ENCODE measurements at regions not wholly inside any gene's neighbourhood (a gene's known extent, or its start where the extent isn't known, plus 50 kb on each side); places are given as distances from the start of the nearest gene placed in this dataset.

GRCh38 chr2:208556983-208557484 lies 150.4 kb downstream of the PTH2R start:
- H3K27ac ChIP-seq (ENCODE audit: low read depth in 1 of 2, low read length in 2 of 2) = no peak overlapping the region
- no peak for TF ChIP-seq GABPA (IDR thresholded peaks at IDR 0.05 in 1 of 2, conservative IDR thresholded peaks at IDR 0.05 in 1 of 2)
- TF ChIP-seq EGR1 (IDR thresholded peaks at IDR 0.05; ENCODE audit: low read depth in 2 of 2) = no peak
- no peak for TF ChIP-seq FOXA2 (IDR thresholded peaks at IDR 0.05)
- TF ChIP-seq REST (IDR thresholded peaks at IDR 0.05) = no peak
- no peak for TF ChIP-seq SP1 (IDR thresholded peaks at IDR 0.05)
- TF ChIP-seq MAX (IDR thresholded peaks at IDR 0.05) = no peak
- no peak for TF ChIP-seq RAD21 (IDR thresholded peaks at IDR 0.05)
- no peak for TF ChIP-seq JUND (IDR thresholded peaks at IDR 0.05)
- TF ChIP-seq HNF4A (conservative IDR thresholded peaks at IDR 0.05) = no peak
- TF ChIP-seq TAF1 (conservative IDR thresholded peaks at IDR 0.05) = no peak
- no peak for TF ChIP-seq CTCF (IDR thresholded peaks at IDR 0.05; ENCODE audit: low read depth, low read length, missing input control)
- TF ChIP-seq ZBTB33 (IDR thresholded peaks at IDR 0.05) = no peak
- TF ChIP-seq FOXA1 (IDR thresholded peaks at IDR 0.05) = no peak
- no peak overlapping the region for H3K4me3 ChIP-seq (ENCODE audit: low read depth in 1 of 3, low read length in 3 of 3)
- DNase-seq (ENCODE audit: low spot score) = no peak
- 77% methylated on average over 3 of the region's 3 CpGs for WGBS
- no peak overlapping the region for H3K9ac ChIP-seq (ENCODE audit: low read depth in 1 of 2, low read length in 2 of 2)
- H3K27me3 ChIP-seq (ENCODE audit: control insufficient read depth in 4 of 4, insufficient read depth in 4 of 4, low read length in 3 of 4) = no peaks in the 10 kb centered on the region
- H3K36me3 ChIP-seq (ENCODE audit: control insufficient read depth in 4 of 4, insufficient read depth in 3 of 4, low read depth in 1 of 4, low read length in 3 of 4) = no peaks in the 10 kb centered on the region
- peaks cover 0 to 6% (median under 1%) of the 10 kb centered on the region in 4 donors for H3K9me3 ChIP-seq (ENCODE audit: control insufficient read depth in 4 of 4, low read length in 3 of 4)
- no peaks in the 10 kb centered on the region for H3K4me1 ChIP-seq (ENCODE audit: control insufficient read depth in 4 of 4, insufficient read depth in 4 of 4, low read length in 3 of 4)

GRCh38 chr2:208565690-208566416 lies 159.3 kb downstream of the PTH2R start:
- no peaks in the 10 kb centered on the region for H3K9me3 ChIP-seq (ENCODE audit: control insufficient read depth in 4 of 4, low read length in 3 of 4)
- no peaks in the 10 kb centered on the region for H3K4me1 ChIP-seq (ENCODE audit: control insufficient read depth in 4 of 4, insufficient read depth in 4 of 4, low read length in 3 of 4)
- TF ChIP-seq ATF3 (IDR thresholded peaks at IDR 0.05) = no peak
- TF ChIP-seq SP1 (IDR thresholded peaks at IDR 0.05) = no peak
- H3K27me3 ChIP-seq (ENCODE audit: control insufficient read depth in 4 of 4, insufficient read depth in 4 of 4, low read length in 3 of 4) = no peaks in the 10 kb centered on the region
- no peaks in the 10 kb centered on the region for H3K36me3 ChIP-seq (ENCODE audit: control insufficient read depth in 4 of 4, insufficient read depth in 3 of 4, low read depth in 1 of 4, low read length in 3 of 4)
- WGBS = 82% methylated on average over 8 of the region's 8 CpGs
- H3K27ac ChIP-seq (ENCODE audit: low read depth in 1 of 2, low read length in 2 of 2) = no peak overlapping the region
- no peak overlapping the region for H3K9ac ChIP-seq (ENCODE audit: low read depth in 1 of 2, low read length in 2 of 2)
- no peak for DNase-seq (ENCODE audit: low spot score)
- H3K4me3 ChIP-seq (ENCODE audit: low read depth in 1 of 3, low read length in 3 of 3) = no peak overlapping the region
